H1 (cell line): ENCODE measurements at regions not wholly inside any gene's neighbourhood (a gene's known extent, or its start where the extent isn't known, plus 50 kb on each side); places are given as distances from the start of the nearest gene placed in this dataset.

Experiments
- EZH2 ChIP-seq: fragments of 200-600 bp; sonication (generic); IDR thresholded peaks from 2 replicates; pipeline ENCODE4 v1.7.1; 2012; ENCODE audit warnings: low read depth, mild to moderate bottlenecking, moderate library complexity, low read length, inconsistent platforms; ENCODE audit not compliant: severe bottlenecking
- GABPA ChIP-seq: IDR thresholded peaks from 2 replicates; pipeline ENCODE4 v1.6.1; 2011; ENCODE audit warnings: mild to moderate bottlenecking, low read length, moderate library complexity, borderline replicate concordance; ENCODE audit not compliant: insufficient read depth
- POLR2AphosphoS5 ChIP-seq: IDR thresholded peaks from 2 replicates; pipeline ENCODE4 v1.6.1; 2011; ENCODE audit warnings: low read depth, low read length

DNA sequence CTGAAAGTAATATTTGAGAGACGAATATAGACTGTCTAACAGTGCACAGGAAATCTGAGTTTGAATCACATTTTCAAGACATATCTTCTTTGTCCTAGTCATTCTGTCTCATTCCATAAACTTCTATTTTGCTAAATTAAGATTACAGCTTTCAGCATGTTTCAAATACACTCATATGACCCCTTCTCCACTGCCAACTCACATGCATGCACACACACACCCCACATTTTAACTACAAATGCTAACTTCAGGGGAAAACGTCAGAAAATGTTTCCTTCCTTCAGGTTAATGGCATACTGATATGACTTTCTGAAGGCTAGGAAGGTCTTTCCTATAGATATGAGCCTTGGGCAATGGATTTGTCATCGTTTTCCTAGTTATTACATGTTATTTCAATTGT is 373.7 kb downstream of the RBM43 start:
- TF ChIP-seq GABPA, result no peak
- TF ChIP-seq POLR2AphosphoS5, result no peak
- no peak for TF ChIP-seq EZH2
